PC-9 (cell line): ENCODE measurements at regions not wholly inside any gene's neighbourhood (a gene's known extent, or its start where the extent isn't known, plus 50 kb on each side); places are given as distances from the start of the nearest gene placed in this dataset.

Experiments
- EZH2 ChIP-seq: fragments of 200-600 bp; sonication (generic); IDR thresholded peaks from 2 replicates; pipeline ENCODE4 v1.8.0; 2017; ENCODE audit warnings: antibody characterized with exemption, low read depth
- TF ChIP-seq, protein P1 (sequence below): fragments of 200-600 bp; sonication (generic); conservative IDR thresholded peaks from 2 replicates; pipeline ENCODE4 v1.6.1; 2017; ENCODE audit warnings: mixed run types, antibody characterized with exemption, mild to moderate bottlenecking, moderate library complexity

DNA sequence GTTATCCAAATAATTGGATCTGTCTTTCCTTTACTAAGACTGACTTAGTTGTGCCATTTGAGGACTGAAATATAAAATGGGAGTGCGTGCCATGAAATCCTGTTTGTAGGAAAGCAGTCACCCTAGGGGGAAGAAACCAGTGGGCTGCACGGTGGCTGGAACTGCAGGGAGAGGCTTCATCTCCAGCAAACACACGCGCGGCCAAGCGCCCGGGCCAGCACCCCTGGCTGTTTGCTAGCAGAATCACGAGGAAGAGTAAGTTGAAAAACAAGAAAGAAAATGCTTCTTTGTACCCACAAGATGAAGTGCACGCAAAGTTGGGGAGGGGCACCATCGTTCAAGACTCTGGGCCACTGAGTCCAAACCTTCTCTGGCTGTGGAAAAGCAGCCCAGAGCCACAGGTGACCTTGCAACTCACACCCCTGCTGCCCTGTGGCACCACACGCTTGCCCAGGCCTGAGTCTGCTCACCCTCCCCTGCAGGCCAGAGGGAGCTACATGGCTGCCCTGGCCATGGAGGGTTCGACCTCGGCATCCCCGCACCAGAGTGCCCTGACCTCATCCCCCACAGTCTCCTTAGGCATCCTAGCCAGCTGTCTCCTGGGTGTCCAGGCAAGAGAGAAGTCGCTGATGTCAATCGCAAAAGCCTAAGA is 55.2 kb downstream of the IRX2 start:
- TF ChIP-seq EZH2, result no peak
- TF ChIP-seq, protein P1, sequence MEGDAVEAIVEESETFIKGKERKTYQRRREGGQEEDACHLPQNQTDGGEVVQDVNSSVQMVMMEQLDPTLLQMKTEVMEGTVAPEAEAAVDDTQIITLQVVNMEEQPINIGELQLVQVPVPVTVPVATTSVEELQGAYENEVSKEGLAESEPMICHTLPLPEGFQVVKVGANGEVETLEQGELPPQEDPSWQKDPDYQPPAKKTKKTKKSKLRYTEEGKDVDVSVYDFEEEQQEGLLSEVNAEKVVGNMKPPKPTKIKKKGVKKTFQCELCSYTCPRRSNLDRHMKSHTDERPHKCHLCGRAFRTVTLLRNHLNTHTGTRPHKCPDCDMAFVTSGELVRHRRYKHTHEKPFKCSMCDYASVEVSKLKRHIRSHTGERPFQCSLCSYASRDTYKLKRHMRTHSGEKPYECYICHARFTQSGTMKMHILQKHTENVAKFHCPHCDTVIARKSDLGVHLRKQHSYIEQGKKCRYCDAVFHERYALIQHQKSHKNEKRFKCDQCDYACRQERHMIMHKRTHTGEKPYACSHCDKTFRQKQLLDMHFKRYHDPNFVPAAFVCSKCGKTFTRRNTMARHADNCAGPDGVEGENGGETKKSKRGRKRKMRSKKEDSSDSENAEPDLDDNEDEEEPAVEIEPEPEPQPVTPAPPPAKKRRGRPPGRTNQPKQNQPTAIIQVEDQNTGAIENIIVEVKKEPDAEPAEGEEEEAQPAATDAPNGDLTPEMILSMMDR, result no peak
